ENCODE measurements at regions not wholly inside any gene's neighbourhood (a gene's known extent, or its start where the extent isn't known, plus 50 kb on each side); places are given as distances from the start of the nearest gene placed in this dataset.
A peak's percentile ranks its signal among the peaks of the same experiment; 100 is the strongest.

- Histone ChIP-seq H3K4me3 (ENCODE audit: insufficient read depth in 1 of 2, low read depth in 1 of 2, low read length in 2 of 2) (no peak overlapping the region), H2BK120ac (ENCODE audit: low read depth, low read length) (no peak overlapping the region), H4K8ac (ENCODE audit: low read length) (no peak overlapping the region), H3K9me3 (ENCODE audit: control insufficient read depth, low read length) (no peaks in the 10 kb centered on the region), H2AK5ac (ENCODE audit: low read length, severe bottlenecking) (no peak overlapping the region), H3K23ac (ENCODE audit: low read length in 2 of 2) (no peak overlapping the region), H3K9ac (ENCODE audit: low read length) (no peak overlapping the region), H3K4me1 (ENCODE audit: control insufficient read depth, insufficient read depth, low read depth, low read length) (peaks cover 2% of the 10 kb centered on the region), H3K4me2 (ENCODE audit: low read length, poor library complexity, severe bottlenecking) (no peak overlapping the region), H3K36me3 (ENCODE audit: control insufficient read depth in 1 of 2, insufficient read depth in 2 of 2, low read depth in 1 of 2, low read length in 2 of 2) (peaks cover 0 to 10% of the 10 kb centered on the region in 2 experiments), H2BK5ac (ENCODE audit: low read depth, low read length, poor library complexity, severe bottlenecking) (no peak overlapping the region), H3K79me1 (replicated peaks; ENCODE audit: low read length, poor library complexity, severe bottlenecking) (peaks cover 1% of the 10 kb centered on the region), H4K91ac (ENCODE audit: low read length) (no peak overlapping the region), H2BK12ac (ENCODE audit: low read length in 2 of 2) (no peak overlapping the region), H2AFZ (ENCODE audit: low read depth, low read length) (no peak overlapping the region), H3K18ac (ENCODE audit: low read depth in 1 of 2, low read length in 2 of 2) (no peak overlapping the region), H3K27me3 (ENCODE audit: control insufficient read depth in 1 of 2, insufficient read depth in 1 of 2, low read length in 2 of 2) (no peaks in the 10 kb centered on the region), H2BK15ac (ENCODE audit: low read depth, poor library complexity, severe bottlenecking) (no peak overlapping the region), H3K14ac (ENCODE audit: low read length in 2 of 2) (no peak overlapping the region), H3K4ac (ENCODE audit: low read depth in 1 of 2, low read length in 2 of 2) (no peak overlapping the region), H3K27ac (ENCODE audit: low read length, poor library complexity, severe bottlenecking) (no peak overlapping the region)
- 22% methylated on average over 2 of the region's 4 CpGs for WGBS
- DNase-seq, result peak; percentile 20
Measured at GRCh38 chr14:71621980-71622605, 310.1 kb upstream of the RGS6 start.

GRCh38 chr14:71623939-71624338, 308.3 kb upstream of the RGS6 start:
- no peak overlapping the region for H3K4me2 ChIP-seq (ENCODE audit: low read length, poor library complexity, severe bottlenecking)
- DNase-seq, result no peak
- no peak overlapping the region for H3K14ac ChIP-seq (ENCODE audit: low read length in 2 of 2)
- no peak overlapping the region for H3K9ac ChIP-seq (ENCODE audit: low read length)
- no peak overlapping the region for H2BK15ac ChIP-seq (ENCODE audit: low read depth, poor library complexity, severe bottlenecking)
- no peak overlapping the region for H2AFZ ChIP-seq (ENCODE audit: low read depth, low read length)
- no peak overlapping the region for H4K91ac ChIP-seq (ENCODE audit: low read length)
- H3K4me3 ChIP-seq (ENCODE audit: insufficient read depth in 1 of 2, low read depth in 1 of 2, low read length in 2 of 2), result no peak overlapping the region
- no peak overlapping the region for H3K27ac ChIP-seq (ENCODE audit: low read length, poor library complexity, severe bottlenecking)
- peaks cover 2% of the 10 kb centered on the region for H3K4me1 ChIP-seq (ENCODE audit: control insufficient read depth, insufficient read depth, low read depth, low read length)
- no peak overlapping the region for H4K8ac ChIP-seq (ENCODE audit: low read length)
- peaks cover 1% of the 10 kb centered on the region for H3K79me1 ChIP-seq (replicated peaks; ENCODE audit: low read length, poor library complexity, severe bottlenecking)
- no peak overlapping the region for H3K23ac ChIP-seq (ENCODE audit: low read length in 2 of 2)
- no peak overlapping the region for H2BK12ac ChIP-seq (ENCODE audit: low read length in 2 of 2)
- H3K4ac ChIP-seq (ENCODE audit: low read depth in 1 of 2, low read length in 2 of 2), result no peak overlapping the region
- no peaks in the 10 kb centered on the region for H3K27me3 ChIP-seq (ENCODE audit: control insufficient read depth in 1 of 2, insufficient read depth in 1 of 2, low read length in 2 of 2)
- 90% methylated on average over 7 of the region's 8 CpGs for WGBS
- H3K18ac ChIP-seq (ENCODE audit: low read depth in 1 of 2, low read length in 2 of 2), result no peak overlapping the region
- no peak overlapping the region for H2BK5ac ChIP-seq (ENCODE audit: low read depth, low read length, poor library complexity, severe bottlenecking)
- no peak overlapping the region for H2BK120ac ChIP-seq (ENCODE audit: low read depth, low read length)
- H3K9me3 ChIP-seq (ENCODE audit: control insufficient read depth, low read length), result no peaks in the 10 kb centered on the region
- H2AK5ac ChIP-seq (ENCODE audit: low read length, severe bottlenecking), result no peak overlapping the region
- peaks cover 0 to 10% of the 10 kb centered on the region in 2 experiments for H3K36me3 ChIP-seq (ENCODE audit: control insufficient read depth in 1 of 2, insufficient read depth in 2 of 2, low read depth in 1 of 2, low read length in 2 of 2)

GRCh38 chr14:71625175-71625574, 307.1 kb upstream of the RGS6 start:
- no peak overlapping the region for H3K14ac ChIP-seq (ENCODE audit: low read length in 2 of 2)
- no peak overlapping the region for H2AFZ ChIP-seq (ENCODE audit: low read depth, low read length)
- peaks cover 1% of the 10 kb centered on the region for H3K79me1 ChIP-seq (replicated peaks; ENCODE audit: low read length, poor library complexity, severe bottlenecking)
- no peaks in the 10 kb centered on the region for H3K9me3 ChIP-seq (ENCODE audit: control insufficient read depth, low read length)
- H4K8ac ChIP-seq (ENCODE audit: low read length), result no peak overlapping the region
- no peaks in the 10 kb centered on the region for H3K27me3 ChIP-seq (ENCODE audit: control insufficient read depth in 1 of 2, insufficient read depth in 1 of 2, low read length in 2 of 2)
- no peak for DNase-seq
- no peak overlapping the region for H2AK5ac ChIP-seq (ENCODE audit: low read length, severe bottlenecking)
- no peak overlapping the region for H3K9ac ChIP-seq (ENCODE audit: low read length)
- no peak overlapping the region for H3K4ac ChIP-seq (ENCODE audit: low read depth in 1 of 2, low read length in 2 of 2)
- H3K23ac ChIP-seq (ENCODE audit: low read length in 2 of 2), result no peak overlapping the region
- peaks cover 2% of the 10 kb centered on the region for H3K4me1 ChIP-seq (ENCODE audit: control insufficient read depth, insufficient read depth, low read depth, low read length)
- peaks cover 0 to 10% of the 10 kb centered on the region in 2 experiments for H3K36me3 ChIP-seq (ENCODE audit: control insufficient read depth in 1 of 2, insufficient read depth in 2 of 2, low read depth in 1 of 2, low read length in 2 of 2)
- 97% methylated on average over 4 of the region's 6 CpGs for WGBS
- no peak overlapping the region for H2BK12ac ChIP-seq (ENCODE audit: low read length in 2 of 2)
- H2BK120ac ChIP-seq (ENCODE audit: low read depth, low read length), result no peak overlapping the region
- H3K18ac ChIP-seq (ENCODE audit: low read depth in 1 of 2, low read length in 2 of 2), result no peak overlapping the region
- no peak overlapping the region for H3K4me3 ChIP-seq (ENCODE audit: insufficient read depth in 1 of 2, low read depth in 1 of 2, low read length in 2 of 2)
- H2BK15ac ChIP-seq (ENCODE audit: low read depth, poor library complexity, severe bottlenecking), result no peak overlapping the region
- H3K27ac ChIP-seq (ENCODE audit: low read length, poor library complexity, severe bottlenecking), result no peak overlapping the region
- no peak overlapping the region for H3K4me2 ChIP-seq (ENCODE audit: low read length, poor library complexity, severe bottlenecking)
- H4K91ac ChIP-seq (ENCODE audit: low read length), result no peak overlapping the region
- no peak overlapping the region for H2BK5ac ChIP-seq (ENCODE audit: low read depth, low read length, poor library complexity, severe bottlenecking)

GRCh38 chr14:71625891-71626701, 306.1 kb upstream of the RGS6 start:
- Histone ChIP-seq H2AK5ac (ENCODE audit: low read length, severe bottlenecking) (no peak overlapping the region), H3K36me3 (ENCODE audit: control insufficient read depth in 1 of 2, insufficient read depth in 2 of 2, low read depth in 1 of 2, low read length in 2 of 2) (peaks cover 0 to 10% of the 10 kb centered on the region in 2 experiments), H3K9ac (ENCODE audit: low read length) (no peak overlapping the region), H3K14ac (ENCODE audit: low read length in 2 of 2) (no peak overlapping the region), H2AFZ (ENCODE audit: low read depth, low read length) (no peak overlapping the region), H3K4me1 (ENCODE audit: control insufficient read depth, insufficient read depth, low read depth, low read length) (peaks cover 2% of the 10 kb centered on the region), H3K27me3 (ENCODE audit: control insufficient read depth in 1 of 2, insufficient read depth in 1 of 2, low read length in 2 of 2) (no peaks in the 10 kb centered on the region), H2BK12ac (ENCODE audit: low read length in 2 of 2) (no peak overlapping the region), H3K23ac (ENCODE audit: low read length in 2 of 2) (no peak overlapping the region), H2BK120ac (ENCODE audit: low read depth, low read length) (no peak overlapping the region), H4K91ac (ENCODE audit: low read length) (no peak overlapping the region), H4K8ac (ENCODE audit: low read length) (no peak overlapping the region), H2BK15ac (ENCODE audit: low read depth, poor library complexity, severe bottlenecking) (no peak overlapping the region), H3K27ac (ENCODE audit: low read length, poor library complexity, severe bottlenecking) (no peak overlapping the region), H3K4me2 (ENCODE audit: low read length, poor library complexity, severe bottlenecking) (no peak overlapping the region), H2BK5ac (ENCODE audit: low read depth, low read length, poor library complexity, severe bottlenecking) (no peak overlapping the region), H3K4ac (ENCODE audit: low read depth in 1 of 2, low read length in 2 of 2) (no peak overlapping the region), H3K4me3 (ENCODE audit: insufficient read depth in 1 of 2, low read depth in 1 of 2, low read length in 2 of 2) (no peak overlapping the region), H3K9me3 (ENCODE audit: control insufficient read depth, low read length) (no peaks in the 10 kb centered on the region), H3K18ac (ENCODE audit: low read depth in 1 of 2, low read length in 2 of 2) (no peak overlapping the region), H3K79me1 (replicated peaks; ENCODE audit: low read length, poor library complexity, severe bottlenecking) (peaks cover 1% of the 10 kb centered on the region)
- WGBS, result 87% methylated on average over 3 of the region's 6 CpGs
- DNase-seq, result no peak

Data from mesenchymal stem cell (in vitro differentiated cells and primary cell).